HCT116 (cell line): ENCODE measurements at regions not wholly inside any gene's neighbourhood (a gene's known extent, or its start where the extent isn't known, plus 50 kb on each side); places are given as distances from the start of the nearest gene placed in this dataset.

ENCODE experiments used
- CBX3 ChIP-seq: IDR thresholded peaks from 2 replicates; pipeline ENCODE4 v1.6.1; 2012; ENCODE audit warnings: low read depth
- CTCF ChIP-seq, 3 experiments: fragments of 200-600 bp in 1 of 3; sonication (generic) in 1 of 3; IDR thresholded peaks in 2 of 3; conservative IDR thresholded peaks in 1 of 3; 2 replicates each; pipeline ENCODE4 v1.5.1; 2012 to 2017; ENCODE audit warnings: low read depth in 2 of 3, low read length in 2 of 3, antibody characterized with exemption in 1 of 3, borderline replicate concordance in 1 of 3, control low read depth in 1 of 3, mild to moderate bottlenecking in 1 of 3, mixed read lengths in 1 of 3, mixed run types in 1 of 3, moderate library complexity in 1 of 3; ENCODE audit not compliant: insufficient read depth in 1 of 3
- JUND ChIP-seq: IDR thresholded peaks from 2 replicates; pipeline ENCODE4 v1.6.1; 2012
- POLR2A ChIP-seq: IDR thresholded peaks from 2 replicates; pipeline ENCODE4 v1.7.0; 2011; ENCODE audit warnings: borderline replicate concordance; ENCODE audit not compliant: insufficient read depth, insufficient read length; ENCODE audit errors: extremely low read depth
- POLR2AphosphoS5 ChIP-seq: IDR thresholded peaks from 2 replicates; pipeline ENCODE4 v1.6.1; 2011; ENCODE audit warnings: mild to moderate bottlenecking, low read depth, low read length, moderate library complexity
- SRF ChIP-seq: IDR thresholded peaks from 2 replicates; pipeline ENCODE4 v1.6.1; 2012; ENCODE audit warnings: low read depth

- TF ChIP-seq CTCF (IDR thresholded peaks at IDR 0.05 in 2 of 3, conservative IDR thresholded peaks at IDR 0.05 in 1 of 3; ENCODE audit: borderline replicate concordance in 1 of 3, insufficient read depth in 1 of 3, low read depth in 2 of 3, low read length in 2 of 3) (no peak), POLR2AphosphoS5 (no peak), POLR2A (no peak), CBX3 (no peak), SRF (no peak), JUND (no peak)
Measured at GRCh38 chr1:203570805-203571204, 55.8 kb upstream of the ATP2B4 start.
